ENCODE measurements at regions not wholly inside any gene's neighbourhood (a gene's known extent, or its start where the extent isn't known, plus 50 kb on each side); places are given as distances from the start of the nearest gene placed in this dataset.

DNA sequence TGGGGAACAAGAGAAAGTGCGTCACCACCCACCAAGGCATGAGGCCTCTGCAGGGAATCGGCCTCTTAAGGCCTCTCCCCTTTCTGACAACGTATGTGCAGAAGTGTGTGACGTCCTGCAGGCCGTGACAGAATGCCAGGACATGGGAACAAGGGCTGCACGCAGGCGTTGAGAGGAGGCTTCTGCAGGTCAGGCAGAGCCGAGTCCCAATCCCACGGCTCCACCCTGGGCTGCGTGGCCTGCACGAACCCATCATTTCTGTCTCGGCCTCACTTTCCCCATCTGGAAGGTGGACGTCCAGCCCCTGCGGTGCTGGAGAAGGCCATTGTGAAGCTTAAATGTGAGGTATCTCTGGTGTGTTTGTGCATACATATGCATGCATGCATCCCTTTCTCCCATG is 61.8 kb downstream of the SHANK2 start:
- TF ChIP-seq, protein P1, sequence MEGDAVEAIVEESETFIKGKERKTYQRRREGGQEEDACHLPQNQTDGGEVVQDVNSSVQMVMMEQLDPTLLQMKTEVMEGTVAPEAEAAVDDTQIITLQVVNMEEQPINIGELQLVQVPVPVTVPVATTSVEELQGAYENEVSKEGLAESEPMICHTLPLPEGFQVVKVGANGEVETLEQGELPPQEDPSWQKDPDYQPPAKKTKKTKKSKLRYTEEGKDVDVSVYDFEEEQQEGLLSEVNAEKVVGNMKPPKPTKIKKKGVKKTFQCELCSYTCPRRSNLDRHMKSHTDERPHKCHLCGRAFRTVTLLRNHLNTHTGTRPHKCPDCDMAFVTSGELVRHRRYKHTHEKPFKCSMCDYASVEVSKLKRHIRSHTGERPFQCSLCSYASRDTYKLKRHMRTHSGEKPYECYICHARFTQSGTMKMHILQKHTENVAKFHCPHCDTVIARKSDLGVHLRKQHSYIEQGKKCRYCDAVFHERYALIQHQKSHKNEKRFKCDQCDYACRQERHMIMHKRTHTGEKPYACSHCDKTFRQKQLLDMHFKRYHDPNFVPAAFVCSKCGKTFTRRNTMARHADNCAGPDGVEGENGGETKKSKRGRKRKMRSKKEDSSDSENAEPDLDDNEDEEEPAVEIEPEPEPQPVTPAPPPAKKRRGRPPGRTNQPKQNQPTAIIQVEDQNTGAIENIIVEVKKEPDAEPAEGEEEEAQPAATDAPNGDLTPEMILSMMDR (IDR thresholded peaks at IDR 0.05; ENCODE audit: insufficient read depth, low read length, poor library complexity, severe bottlenecking) = no peak
- no peak for TF ChIP-seq EZH2phosphoT487 (conservative IDR thresholded peaks at IDR 0.05; ENCODE audit: low read length)

DNA sequence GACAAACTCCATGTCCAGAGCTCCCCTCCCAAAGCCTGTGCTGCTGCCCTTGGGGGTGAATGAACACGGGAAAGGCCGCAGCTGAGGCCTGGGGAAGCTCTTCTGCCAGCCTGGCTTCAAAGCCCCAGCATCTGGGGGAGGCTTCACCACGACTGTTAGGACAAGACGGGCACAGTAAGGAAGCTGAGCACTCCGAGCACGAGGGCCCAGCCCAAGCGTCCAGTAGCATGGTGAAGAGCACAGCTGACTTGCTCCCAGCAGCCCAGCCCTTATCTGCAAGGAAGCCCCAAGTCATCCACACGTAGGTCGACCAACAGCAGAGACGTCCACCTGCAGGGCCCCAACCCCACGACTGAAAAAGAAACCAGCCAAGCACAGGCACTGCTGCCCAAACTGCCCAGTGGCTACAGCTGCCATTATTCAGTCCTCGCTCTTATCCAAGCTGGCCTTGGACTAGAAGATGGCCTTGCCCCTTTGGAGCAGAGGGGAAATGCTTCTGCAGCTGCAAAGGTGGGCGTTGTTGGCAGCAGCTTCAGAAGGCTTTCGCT is 62.5 kb downstream of the SHANK2 start:
- Histone ChIP-seq H2AFZ (ENCODE audit: low read depth, low read length, severe bottlenecking) (no peak overlapping the region), H3K4me3 (ENCODE audit: insufficient read depth, low read length, poor library complexity, severe bottlenecking) (no peak overlapping the region), H3K36me3 (ENCODE audit: low read length) (no peaks in the 10 kb centered on the region), H3K79me2 (ENCODE audit: insufficient read depth, low read length) (no peaks in the 10 kb centered on the region), H3K27ac (ENCODE audit: low read depth, low read length) (no peak overlapping the region), H3K9ac (ENCODE audit: low read length) (no peak overlapping the region), H4K20me1 (ENCODE audit: low read depth, low read length) (no peaks in the 10 kb centered on the region), H3K27me3 (ENCODE audit: low read length) (no peaks in the 10 kb centered on the region), H3K9me3 (ENCODE audit: insufficient read depth, low read length) (no peaks in the 10 kb centered on the region), H3F3A (ENCODE audit: insufficient read depth) (no peaks in the 10 kb centered on the region), H3K9me2 (replicated peaks; ENCODE audit: insufficient read depth, low read length) (no peaks in the 10 kb centered on the region), H3K4me2 (ENCODE audit: low read depth, low read length, poor library complexity, severe bottlenecking) (no peak overlapping the region)
- no peak for TF ChIP-seq EZH2phosphoT487 (conservative IDR thresholded peaks at IDR 0.05; ENCODE audit: low read length)
- TF ChIP-seq, protein P1 (IDR thresholded peaks at IDR 0.05; ENCODE audit: insufficient read depth, low read length, poor library complexity, severe bottlenecking) = no peak

More for the DNA sequence above, 61.8 kb downstream of the SHANK2 start:
- no peaks in the 10 kb centered on the region for H3K36me3 ChIP-seq (ENCODE audit: low read length)
- no peak overlapping the region for H3K4me3 ChIP-seq (ENCODE audit: insufficient read depth, low read length, poor library complexity, severe bottlenecking)
- no peaks in the 10 kb centered on the region for H3K9me2 ChIP-seq (replicated peaks; ENCODE audit: insufficient read depth, low read length)
- H3F3A ChIP-seq (ENCODE audit: insufficient read depth) = no peaks in the 10 kb centered on the region
- H3K9me3 ChIP-seq (ENCODE audit: insufficient read depth, low read length) = no peaks in the 10 kb centered on the region
- no peaks in the 10 kb centered on the region for H3K27me3 ChIP-seq (ENCODE audit: low read length)
- no peaks in the 10 kb centered on the region for H4K20me1 ChIP-seq (ENCODE audit: low read depth, low read length)
- no peak overlapping the region for H3K4me2 ChIP-seq (ENCODE audit: low read depth, low read length, poor library complexity, severe bottlenecking)
- no peaks in the 10 kb centered on the region for H3K79me2 ChIP-seq (ENCODE audit: insufficient read depth, low read length)
- H3K9ac ChIP-seq (ENCODE audit: low read length) = no peak overlapping the region
- H2AFZ ChIP-seq (ENCODE audit: low read depth, low read length, severe bottlenecking) = no peak overlapping the region
- H3K27ac ChIP-seq (ENCODE audit: low read depth, low read length) = no peak overlapping the region

DNA sequence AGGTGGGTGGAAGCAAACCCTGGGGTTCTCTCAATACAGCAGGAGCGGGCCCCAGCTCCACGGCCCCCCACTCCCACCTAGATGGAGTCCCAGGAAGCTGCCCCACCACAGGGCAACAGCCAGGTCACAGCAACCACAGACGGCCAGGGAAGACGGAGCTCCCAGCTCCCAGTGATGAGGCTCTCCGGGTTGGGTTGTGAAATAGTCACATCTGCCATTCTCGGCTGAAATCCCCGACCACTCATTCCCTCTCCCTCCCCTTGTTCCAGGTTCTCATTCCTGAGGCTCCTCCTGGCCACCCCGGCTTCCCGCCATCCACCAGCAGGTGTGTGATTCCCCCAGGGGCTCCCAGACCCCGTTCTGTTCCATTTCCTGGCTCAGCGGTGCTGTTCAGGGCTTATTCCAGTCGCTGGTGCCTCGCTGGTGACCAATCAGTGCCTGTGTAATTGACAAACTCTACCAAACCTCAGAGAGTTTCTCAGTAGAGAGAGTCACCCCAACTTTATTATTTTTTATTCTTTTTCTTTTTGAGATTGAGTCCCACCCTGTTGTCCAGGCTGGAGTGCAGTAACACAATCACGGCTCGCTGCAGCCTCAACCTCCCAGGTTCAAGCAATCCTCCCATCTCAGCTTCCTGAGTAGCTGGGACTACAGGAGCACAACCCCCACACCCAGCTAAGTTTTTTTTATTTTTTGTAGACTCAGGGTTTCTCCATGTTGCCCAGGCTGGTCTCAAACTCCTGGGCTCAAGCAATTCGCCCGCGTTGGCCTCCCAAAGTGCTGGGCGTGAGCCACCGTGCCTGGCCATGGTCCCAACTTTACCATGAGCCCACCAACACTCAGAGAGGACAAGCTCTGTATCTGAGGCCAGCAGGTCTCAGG is 63.2 kb downstream of the SHANK2 start:
- no peaks in the 10 kb centered on the region for H3K9me3 ChIP-seq (ENCODE audit: insufficient read depth, low read length)
- no peaks in the 10 kb centered on the region for H3K79me2 ChIP-seq (ENCODE audit: insufficient read depth, low read length)
- H2AFZ ChIP-seq (ENCODE audit: low read depth, low read length, severe bottlenecking) = no peak overlapping the region
- H3K4me2 ChIP-seq (ENCODE audit: low read depth, low read length, poor library complexity, severe bottlenecking) = no peak overlapping the region
- no peak overlapping the region for H3K9ac ChIP-seq (ENCODE audit: low read length)
- no peaks in the 10 kb centered on the region for H3K36me3 ChIP-seq (ENCODE audit: low read length)
- no peaks in the 10 kb centered on the region for H3K9me2 ChIP-seq (replicated peaks; ENCODE audit: insufficient read depth, low read length)
- no peaks in the 10 kb centered on the region for H3F3A ChIP-seq (ENCODE audit: insufficient read depth)
- H3K4me3 ChIP-seq (ENCODE audit: insufficient read depth, low read length, poor library complexity, severe bottlenecking) = no peak overlapping the region
- H3K27me3 ChIP-seq (ENCODE audit: low read length) = no peaks in the 10 kb centered on the region
- TF ChIP-seq, protein P1 (IDR thresholded peaks at IDR 0.05; ENCODE audit: insufficient read depth, low read length, poor library complexity, severe bottlenecking) = no peak
- TF ChIP-seq EZH2phosphoT487 (conservative IDR thresholded peaks at IDR 0.05; ENCODE audit: low read length) = no peak
- no peak overlapping the region for H3K27ac ChIP-seq (ENCODE audit: low read depth, low read length)
- no peaks in the 10 kb centered on the region for H4K20me1 ChIP-seq (ENCODE audit: low read depth, low read length)
